Posterior cingulate gyrus (tissue), 11 donors: ENCODE measurements at regions not wholly inside any gene's neighbourhood (a gene's known extent, or its start where the extent isn't known, plus 50 kb on each side); places are given as distances from the start of the nearest gene placed in this dataset.
"Not testable (repeated sequence)": the region's sequence is repeated elsewhere in the genome, so short reads cannot be mapped to it uniquely, and the experiment has no call there.

Source experiments
- DNase-seq, 10 donors: peaks; one replicate each; pipeline versions ENCODE4 v3.0.0 to v3.0.0-alpha.2; 2020 to 2021; ENCODE audit warnings: mixed read lengths in 3 of 10
- intact Hi-C: fragments of 100-400 bp; cut with DNase I; formaldehyde crosslinking; loops from one replicate; pipeline ENCODE4 v1.15.1; 2023

DNA sequence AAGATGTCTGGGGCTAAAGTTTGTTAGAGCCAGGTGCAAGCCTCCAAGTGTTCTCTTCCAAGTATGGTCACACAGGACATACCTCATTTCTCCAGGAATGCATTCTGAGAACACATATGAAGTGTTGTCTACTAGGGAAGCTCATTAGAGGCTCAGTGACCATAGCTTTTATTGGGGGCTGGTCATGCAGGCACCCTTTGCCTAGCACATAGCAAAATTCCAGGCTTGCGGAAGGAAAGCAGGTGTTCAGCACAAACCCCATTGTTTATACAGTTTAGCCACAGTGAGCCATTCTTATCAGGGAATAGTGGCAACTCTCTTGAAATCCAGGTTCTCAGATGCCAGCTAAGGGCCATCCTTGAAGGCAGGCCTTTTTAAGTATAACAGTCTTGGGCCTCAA, 112.1 kb upstream of the XIST start:
- no peak for DNase-seq
- intact Hi-C loops, result no loop called here

DNA sequence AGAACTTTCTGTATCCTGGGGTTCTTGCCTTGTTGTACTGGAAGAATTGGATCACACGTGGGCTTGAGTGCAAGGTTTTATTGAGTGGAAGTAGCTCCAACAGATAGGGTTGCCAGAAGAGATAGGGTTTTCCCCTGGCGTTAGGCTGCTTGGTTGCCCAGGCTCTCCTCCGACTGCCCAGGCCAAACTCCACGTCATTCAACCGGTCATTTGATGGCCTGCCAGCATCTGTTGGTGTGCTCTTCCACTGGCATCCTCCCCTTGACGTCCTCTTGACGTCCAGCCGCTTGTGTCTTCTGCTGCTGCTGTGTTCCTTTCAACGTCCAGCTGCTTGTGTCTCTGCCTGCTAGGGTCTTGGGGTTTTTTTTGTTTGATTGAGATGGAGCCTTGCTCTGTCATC, 111.2 kb upstream of the XIST start:
- DNase-seq, result peak in 3 of 10 donors; percentile 17 to 28 (median 18)
- intact Hi-C loops, result no loop called here

DNA sequence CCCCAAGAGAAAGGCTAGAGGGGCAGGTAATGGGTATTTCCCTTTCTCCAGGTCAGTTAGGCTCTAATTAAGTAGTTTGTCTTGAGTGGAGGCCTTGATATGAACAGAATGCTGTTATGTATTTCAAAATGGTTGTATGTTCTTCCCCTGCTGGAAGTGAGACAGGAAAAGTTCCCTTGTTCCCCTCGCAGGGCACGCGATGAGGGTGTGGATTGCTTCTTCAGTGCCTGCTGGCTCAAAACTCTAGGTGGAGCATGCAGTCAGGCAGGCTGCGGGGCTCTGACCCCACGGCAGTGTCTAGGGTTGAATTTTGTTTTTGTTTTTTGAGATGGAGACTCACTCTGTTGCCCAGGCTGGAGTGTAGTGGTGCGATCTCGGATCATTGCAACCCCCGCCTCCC, 110.4 kb upstream of the XIST start:
- intact Hi-C loops, result no loop called here
- no peak for DNase-seq

DNA sequence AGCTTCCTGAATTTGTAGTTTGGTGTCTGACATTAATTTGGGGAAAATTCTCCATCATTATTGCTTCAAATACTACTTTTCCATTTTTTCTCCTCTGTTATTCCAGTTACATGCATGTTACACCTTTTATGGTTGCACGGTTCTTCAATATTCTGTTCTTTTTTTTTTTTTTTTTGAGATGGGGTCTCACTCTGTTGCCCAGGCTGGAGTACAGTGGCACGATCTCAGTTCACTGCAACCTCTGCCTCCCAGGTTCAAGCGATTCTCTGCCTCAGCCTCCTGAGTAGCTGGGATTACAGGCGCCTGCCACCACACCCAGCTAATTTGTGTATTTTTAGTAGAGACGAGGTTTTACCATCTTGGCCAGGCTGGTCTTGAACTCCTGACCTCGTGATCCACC, 109.4 kb upstream of the XIST start:
- DNase-seq, intact Hi-C loops: not testable (repeated sequence)

DNA sequence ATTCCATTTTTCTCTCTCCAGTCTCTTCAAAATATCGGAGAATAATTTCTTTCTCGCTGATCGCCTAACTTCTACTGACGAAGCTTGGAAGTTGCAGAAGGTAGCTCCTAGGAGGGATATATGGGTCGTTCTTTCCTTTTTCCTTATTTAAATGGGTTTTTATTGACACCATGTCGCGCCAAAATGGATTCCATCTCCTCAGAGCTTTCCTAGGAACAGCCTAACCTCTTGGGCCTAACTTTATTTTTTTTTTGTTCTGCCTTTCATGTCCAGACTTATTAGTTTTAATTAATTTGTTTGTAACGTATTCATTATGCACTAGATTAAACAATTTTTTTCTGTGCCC, 92.0 kb upstream of the XIST start:
- DNase-seq, result no peak
- intact Hi-C loops, result loop anchor here (5.0 to 10.0 kb wide), 2 partner anchors 82 to 350 kb away; no protein-coding TSS in a partner anchor

DNA sequence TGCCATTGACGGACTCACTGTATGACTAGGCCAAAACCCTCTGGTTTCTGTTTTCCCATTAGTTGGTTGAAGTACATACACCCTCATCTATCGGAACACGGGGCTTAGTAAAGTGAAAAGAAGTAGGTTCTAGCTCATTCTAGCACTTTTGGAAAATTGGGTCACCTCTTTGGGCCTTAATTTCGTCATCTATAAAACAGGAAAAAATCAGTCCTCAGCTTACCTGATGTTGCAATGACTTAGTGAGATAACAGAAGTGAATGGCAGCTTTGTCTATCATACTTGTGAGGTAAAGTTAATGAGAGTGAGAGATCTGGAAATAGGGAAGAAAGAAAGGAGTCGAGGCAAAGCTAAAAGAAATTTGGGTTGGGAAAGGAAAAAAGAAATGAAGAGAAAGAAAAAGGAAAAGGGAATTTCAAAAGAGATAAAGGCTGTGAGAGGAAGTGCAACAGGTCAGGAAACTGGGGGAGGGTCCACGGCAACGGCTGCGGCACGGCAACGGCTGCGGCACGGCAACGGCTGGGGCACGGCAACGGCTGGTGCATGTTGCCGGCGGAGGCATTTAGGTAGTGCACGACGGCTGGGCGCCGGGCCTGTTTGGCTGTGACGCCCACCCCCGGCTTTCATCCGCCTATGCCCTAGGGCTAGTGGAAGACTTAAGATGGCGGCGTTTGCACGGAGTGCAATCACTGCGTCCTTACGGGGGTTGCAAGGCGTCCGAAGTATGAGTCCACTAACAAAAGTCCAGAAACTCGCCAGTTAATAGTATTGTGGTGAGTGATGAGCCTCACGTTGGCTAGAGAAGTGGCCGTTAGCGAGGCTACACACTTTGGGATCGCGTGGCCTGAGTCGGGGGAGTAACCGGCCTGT, 91.4 kb upstream of the XIST start:
- intact Hi-C loops, result loop anchor here (5.0 to 10.0 kb wide), 2 partner anchors 82 to 351 kb away; no protein-coding TSS in a partner anchor
- peak; percentile 76 to 98 (median 89) for DNase-seq

DNA sequence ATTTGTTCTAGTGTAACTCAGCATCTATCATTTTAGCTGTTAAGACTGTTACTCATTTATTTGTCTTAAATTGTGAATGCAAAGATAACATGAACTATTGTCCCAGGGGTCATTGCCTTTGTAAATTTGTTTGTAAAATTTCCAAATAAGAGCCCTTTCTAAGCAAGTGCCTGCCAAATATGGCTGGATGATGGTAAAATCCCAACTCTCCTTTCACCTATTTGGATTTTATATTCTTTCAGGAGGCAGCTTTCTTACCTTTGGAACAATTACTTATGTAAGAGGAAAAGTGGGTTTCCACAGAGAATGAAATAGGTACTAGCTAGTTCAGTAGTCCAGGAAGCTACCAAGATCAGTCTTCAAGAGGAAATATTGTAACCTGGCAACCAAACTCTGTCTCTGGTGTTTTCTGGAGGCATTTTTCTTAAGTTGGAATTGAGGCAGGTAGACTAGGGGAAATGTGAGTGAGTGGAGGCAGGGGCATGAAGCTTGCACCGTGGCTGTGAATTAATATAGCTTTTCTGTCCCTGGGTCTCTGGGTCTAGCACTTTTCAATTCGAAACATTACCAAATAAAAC, 88.5 kb upstream of the XIST start:
- intact Hi-C loops, result loop anchor here (5.0 to 10.0 kb wide), 2 partner anchors 79 to 354 kb away; no protein-coding TSS in a partner anchor
- DNase-seq, result no peak

DNA sequence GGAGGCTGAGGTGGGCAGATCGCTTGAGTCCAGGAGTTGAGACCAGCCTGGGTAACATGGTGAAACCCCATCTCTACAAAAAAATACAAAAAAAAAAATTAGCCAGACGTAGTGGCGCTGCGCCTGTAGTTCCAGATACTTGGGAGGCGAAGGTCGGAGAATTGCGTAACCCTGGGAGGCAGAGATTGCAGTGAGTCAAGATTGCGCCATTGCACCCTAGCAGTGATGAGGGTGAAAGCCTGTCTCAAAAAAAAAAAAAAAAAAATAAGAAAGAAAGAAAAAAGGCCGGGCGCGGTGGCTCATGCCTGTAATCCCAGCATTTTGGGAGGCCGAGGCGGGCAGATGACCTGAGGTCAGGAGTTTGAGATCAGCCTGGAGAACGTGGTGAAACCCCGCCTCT, 85.3 kb upstream of the XIST start:
- intact Hi-C loops, DNase-seq: not testable (repeated sequence)

DNA sequence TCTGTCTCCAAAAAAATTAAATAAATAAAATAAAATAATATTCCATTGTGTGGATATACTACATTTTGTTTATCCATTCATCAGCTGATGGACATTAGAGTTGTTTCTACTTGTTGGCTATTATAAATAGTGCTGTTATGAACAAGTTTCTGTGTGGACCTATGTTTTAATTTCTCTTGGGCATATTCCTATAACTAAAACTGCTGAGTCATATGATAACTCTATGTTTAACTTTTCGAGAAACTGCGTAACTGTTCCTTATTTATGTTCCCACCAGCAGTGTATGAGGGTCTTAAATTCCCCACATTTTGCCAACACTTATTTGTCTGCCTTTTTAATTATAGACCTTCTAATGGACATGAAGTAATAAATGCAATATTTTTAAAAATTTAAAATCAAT, 80.0 kb upstream of the XIST start:
- intact Hi-C loops, result no loop called here
- no peak for DNase-seq

DNA sequence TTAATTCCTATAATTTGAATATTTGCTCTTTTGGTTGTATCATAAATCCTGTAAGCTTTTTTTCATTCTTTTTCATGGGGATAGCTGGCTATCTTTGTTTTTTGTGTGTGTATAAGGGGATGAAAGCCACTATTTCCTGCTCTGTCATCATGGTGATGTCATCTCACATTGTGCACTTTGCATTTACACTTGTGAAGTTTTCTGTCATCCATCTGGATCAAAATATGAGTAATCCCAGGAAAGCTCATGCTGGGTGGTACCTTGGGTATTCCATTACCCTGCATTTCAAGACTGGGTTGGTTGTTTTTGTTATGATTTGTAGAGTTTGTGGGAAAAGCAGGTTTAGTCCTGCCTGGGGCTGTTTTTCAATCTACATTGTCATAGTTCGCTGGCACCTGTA, 77.8 kb upstream of the XIST start:
- intact Hi-C loops, result no loop called here
- no peak for DNase-seq

DNA sequence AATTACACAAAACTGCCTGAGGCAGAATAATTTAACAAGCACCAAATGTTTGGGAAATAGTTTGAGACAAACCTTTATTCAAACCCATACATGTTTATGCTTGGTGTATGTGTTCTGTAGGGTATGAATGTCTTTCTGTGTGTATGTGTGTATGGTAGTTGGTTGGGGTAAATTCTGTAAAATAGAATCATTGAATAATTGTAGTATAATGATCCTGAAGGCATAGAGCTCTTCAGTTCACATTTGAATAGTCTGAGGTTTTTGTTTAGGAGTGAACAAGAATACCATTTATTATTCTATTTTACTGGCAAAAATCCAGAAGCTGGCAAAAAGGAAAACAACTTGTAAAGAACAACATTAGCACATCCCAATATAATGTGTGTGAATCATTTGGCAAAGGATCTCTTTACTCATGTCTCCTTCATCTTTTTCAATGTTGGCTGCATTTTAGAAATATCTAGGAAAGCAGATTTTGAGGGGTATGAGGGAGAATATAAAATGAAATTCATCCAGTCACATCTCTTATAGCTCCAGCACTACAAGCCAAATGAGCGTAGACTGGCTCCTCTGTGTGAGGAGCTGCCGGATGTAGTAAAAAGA, 70.4 kb upstream of the XIST start:
- intact Hi-C loops, result no loop called here
- DNase-seq, result no peak

DNA sequence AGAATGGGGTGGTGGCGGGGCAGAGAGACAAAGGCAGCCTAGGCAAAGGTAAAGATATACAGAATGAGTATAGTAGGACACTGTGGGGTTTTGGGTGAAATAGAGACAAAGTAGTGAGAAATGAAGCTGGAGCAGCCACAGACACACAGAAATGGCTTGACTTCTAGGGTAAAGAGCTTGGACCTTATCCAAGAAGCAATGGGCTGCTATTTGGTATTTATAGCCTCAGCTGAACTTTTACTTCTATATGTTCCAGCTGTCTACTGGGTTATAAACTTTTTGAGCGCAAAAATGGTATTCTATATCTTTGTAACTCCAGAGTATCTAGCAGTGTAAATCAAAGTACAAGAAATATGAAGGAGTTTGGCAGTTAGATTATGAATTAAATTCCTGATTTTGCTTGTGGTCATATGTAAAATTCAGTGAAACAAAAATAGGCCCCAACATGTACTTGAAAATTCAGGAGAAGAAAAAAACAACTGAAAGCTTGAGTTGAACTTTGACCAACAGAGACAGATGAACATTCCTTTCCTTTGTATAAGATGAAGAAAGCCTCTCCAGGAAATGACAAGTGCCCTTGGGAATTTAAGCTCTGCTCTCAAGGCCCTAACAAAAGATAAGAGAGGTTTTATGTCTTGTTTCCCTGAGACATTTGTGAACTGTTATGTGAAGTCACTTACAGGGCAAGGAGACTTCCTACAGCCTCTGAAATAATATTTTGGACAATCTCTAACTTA, 64.6 kb upstream of the XIST start:
- DNase-seq, result no peak

DNA sequence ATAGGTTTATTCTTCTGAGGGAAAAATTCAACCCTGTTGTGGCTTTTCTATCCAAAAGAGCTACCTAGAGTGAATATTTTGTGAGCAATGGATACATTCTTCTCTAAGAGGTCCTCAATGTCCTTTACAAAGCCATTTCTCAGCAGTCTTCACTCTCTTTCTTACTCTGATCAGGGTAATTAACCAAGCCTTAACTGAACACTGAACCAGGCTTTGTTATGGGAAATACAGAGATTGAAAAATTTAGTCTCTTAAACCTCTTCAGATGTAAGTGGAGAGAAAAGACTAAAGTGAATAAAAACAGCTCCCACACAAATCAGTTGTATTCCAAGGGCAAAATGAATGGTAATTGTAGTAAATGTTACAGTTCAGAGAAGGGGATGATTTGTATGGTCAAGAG, 64.0 kb upstream of the XIST start:
- no peak for DNase-seq
- intact Hi-C loops, result no loop called here

More for the DNA sequence above, 64.6 kb upstream of the XIST start:
- intact Hi-C loops, result no loop called here

DNA sequence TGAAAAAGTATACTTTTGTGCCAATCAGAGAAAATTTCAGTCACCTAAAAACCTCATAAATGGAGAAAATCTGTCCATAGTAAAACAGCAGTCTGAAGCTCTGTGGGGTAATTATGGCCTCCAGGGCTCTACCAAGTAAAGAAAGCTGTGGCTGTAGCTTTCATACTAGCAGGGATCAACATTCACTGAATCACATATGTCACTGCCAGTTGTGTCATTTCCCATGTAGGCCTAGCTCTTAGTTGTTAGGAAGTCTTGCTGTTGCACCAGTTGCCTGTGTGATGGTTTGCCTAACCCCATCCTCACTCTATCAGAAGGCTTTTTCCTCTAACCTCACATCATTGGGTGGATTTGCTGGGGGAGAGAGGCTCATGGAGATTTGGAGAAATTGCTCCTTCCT, 62.3 kb upstream of the XIST start:
- intact Hi-C loops, result not testable (repeated sequence)

DNA sequence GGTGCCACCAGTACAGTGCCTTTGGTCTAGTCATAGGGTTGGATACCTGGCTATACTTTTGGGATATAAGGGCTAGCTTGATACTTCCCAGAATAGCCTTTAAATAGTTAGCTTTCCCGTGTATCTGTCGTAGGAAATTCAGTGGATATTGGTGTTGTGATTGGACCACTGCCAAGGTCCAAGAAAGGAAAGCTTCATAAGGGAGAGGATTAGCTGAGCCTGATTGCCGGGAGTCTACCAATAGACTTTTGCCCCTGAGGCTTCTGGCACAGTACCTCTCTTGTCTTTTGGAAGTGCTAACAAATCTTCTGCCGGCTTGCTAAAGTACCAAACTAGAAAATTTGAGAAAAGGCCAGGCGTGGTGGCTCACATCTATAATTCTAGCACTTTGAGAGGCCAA, 61.1 kb upstream of the XIST start:
- DNase-seq, result no peak
- intact Hi-C loops, result no loop called here

More for the DNA sequence above, 62.3 kb upstream of the XIST start:
- DNase-seq, result not testable (repeated sequence)

DNA sequence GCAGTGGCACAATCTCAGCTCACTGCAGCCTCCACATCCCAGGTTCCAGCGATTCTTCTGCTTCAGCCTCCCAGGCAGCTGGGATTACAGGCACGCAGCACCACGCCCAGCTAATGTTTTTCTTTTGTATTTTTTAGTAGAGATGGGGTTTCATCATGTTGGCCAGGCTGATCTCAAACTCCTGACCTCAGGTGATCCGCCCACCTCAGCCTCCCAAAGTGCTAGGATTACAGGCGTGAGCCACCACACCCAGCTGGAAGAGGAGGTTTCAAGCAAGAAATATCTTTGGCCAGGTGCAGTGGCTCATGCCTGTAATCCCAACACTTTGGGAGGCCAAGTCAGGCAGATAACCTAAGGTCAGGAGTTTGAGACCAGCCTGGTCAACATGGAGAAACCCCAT, 59.4 kb upstream of the XIST start:
- intact Hi-C loops, DNase-seq: not testable (repeated sequence)

DNA sequence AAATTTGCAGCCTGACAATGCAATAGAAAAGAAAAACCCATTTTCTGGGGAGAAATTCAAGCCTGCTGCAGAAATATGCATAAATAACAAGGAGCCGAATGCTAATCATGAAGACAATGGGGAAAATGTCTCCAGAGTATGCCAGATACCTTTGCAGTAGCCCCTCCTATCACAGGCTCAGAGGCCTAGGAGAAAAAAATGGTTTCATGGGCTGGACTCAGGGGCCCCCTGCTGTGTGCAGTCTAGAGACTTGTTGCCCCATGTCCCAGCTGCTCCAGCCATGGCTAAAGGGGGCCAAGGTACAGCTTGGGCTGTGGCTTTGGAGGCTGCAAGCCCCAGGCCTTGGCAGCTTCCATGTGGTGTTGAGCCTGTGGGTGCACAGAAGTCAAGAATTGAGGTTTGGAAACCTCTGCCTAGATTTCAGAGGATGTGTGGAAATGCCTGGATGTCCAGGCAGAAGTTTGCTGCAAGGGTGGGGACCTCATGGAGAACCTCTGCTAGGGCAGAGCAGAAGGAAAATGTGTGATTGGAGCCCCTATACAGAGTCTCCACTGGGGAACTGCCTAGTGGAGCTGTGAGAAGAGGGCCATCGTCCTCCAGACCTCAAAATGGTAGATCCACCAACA, 53.3 kb upstream of the XIST start:
- intact Hi-C loops, DNase-seq: not testable (repeated sequence)

DNA sequence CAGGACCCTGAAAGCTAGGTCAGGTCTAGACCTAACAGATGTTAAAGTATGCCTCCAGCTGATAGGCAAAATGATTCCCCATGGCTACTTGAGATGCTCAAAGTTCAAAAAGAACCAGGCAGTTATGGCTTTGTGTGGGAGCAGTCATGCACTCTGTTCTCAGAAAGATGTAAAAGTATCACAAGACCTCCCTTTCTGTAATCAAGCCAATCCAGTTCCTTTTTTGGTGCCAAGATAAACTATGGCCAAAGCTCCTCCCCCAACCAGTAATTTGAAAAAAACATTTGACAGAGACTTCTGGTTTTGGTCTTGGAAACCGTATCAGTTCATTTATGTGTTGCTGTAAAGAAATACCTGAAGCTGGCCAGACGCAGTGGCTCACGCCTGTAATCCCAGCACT, 51.4 kb upstream of the XIST start:
- intact Hi-C loops, result no loop called here
- no peak for DNase-seq
